HG02610 (cell line): ENCODE measurements at regions not wholly inside any gene's neighbourhood (a gene's known extent, or its start where the extent isn't known, plus 50 kb on each side); places are given as distances from the start of the nearest gene placed in this dataset.
"Not testable (repeated sequence)": the region's sequence is repeated elsewhere in the genome, so short reads cannot be mapped to it uniquely, and the experiment has no call there.

Experiments used
- ATAC-seq: cut with Tn5 transposase; IDR thresholded peaks from one replicate; pipeline ENCODE4 v1.9.1; 2021; ENCODE audit warnings: mild to moderate bottlenecking, moderate library complexity; ENCODE audit not compliant: unreplicated experiment

DNA sequence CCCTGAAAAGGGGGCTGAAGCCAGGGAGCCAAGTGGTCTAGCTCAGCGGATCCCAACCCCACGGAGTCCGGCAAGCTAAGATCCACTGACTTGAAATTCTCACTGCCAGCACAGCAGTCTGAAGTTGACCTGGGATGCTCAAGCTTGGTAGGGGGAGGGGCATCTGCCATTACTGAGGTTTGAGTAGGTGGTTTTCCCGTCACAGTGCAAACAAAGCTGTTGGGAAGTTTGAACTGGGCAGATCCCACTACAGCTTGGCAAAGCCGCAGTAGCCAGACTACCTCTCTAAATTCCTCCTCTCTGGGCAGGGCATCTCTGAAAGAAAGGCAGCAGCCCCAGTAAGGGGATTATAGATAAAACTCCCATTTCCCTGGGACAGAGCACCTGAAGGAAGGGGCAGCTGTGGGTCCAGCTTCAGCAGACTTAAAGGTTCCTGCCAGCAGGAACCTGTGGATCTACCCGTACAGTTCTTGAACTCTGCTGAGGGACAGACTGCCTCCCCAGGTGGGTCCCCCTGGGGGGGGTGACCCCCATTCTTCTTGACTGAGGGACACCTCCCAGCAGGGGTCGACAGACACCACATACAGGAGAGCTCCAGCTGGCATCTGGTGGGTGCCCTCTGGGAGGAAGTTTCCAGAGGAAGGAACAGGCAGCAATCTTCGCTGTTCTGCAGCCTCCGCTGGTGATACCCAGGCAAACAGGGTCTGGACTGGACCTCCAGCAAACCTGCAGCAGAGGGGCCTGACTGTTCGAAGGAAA lies 156.4 kb upstream of the ETV3 start:
- ATAC-seq, result not testable (repeated sequence)

DNA sequence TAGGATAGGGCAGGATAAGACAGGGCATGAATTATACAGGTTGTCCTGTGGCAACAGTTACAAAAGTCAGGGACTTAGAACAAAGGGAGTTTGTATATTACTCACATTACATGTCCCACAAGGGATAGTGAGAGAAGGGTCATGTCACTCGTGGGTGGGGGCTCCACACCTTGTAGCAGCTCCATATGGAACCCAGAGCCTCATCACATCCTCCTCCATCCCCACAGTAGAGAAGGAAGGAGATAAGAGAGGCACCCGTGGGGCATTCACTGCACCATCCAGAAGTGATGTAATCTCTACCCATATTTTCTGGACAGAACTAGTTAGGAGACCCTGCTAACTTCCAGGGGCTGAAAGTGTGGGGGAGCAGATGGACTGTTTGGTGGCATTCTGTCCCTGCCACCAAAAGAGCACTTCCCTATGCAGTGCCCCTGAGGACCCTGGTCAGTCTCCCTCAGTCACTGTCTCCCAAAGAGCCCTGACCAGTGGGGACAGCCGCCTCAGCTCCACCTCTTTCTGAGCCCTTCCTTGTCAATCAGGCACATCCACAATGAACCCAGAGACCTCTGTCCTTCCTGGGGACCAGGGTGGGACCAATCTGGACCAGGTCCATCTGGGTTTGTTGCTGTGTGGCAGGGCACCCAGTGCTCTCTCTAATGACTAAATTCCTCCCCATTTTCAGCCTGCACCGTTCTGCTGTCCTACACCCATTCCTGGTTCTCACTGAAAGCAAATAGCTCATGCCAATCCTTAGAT lies 154.8 kb upstream of the ETV3 start:
- ATAC-seq, result no peak

DNA sequence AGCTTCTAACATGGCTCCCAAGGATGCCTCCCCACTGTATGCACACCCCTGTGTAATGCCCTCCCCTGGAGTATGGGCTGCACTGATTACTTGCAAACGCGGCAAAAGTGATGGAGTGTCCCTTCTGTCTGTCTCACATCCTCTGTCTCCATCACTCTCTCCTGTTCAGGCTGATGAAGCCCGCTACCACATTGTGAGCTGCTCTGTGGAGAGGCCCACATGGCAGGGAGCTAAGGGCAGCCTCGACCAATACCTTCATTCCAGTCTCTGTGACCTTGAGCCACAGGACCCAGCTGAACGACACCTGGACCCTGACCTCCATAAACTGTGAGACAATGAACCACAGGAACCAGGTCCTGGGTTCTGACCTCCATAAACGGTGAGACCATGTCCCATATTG lies 154.1 kb upstream of the ETV3 start:
- ATAC-seq, result no peak

DNA sequence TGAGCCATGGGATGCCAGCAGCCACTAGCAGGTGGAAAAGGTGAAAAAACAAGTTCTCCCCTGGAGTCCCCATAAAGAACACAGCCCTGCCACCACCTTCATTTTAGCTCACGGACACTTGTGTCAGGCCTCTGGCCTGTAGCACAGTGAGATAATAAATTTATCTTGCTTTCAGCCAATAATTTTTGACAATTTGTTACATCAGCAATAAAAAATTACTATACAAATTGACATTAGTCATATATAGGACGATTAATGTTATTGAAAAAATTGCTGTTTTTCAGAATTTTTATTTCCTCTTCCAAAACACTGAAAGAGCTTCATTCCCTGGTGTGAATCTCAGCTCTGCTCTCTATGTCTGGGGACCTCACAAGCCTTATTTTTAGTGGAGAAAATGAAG lies 152.9 kb upstream of the ETV3 start:
- no peak for ATAC-seq

DNA sequence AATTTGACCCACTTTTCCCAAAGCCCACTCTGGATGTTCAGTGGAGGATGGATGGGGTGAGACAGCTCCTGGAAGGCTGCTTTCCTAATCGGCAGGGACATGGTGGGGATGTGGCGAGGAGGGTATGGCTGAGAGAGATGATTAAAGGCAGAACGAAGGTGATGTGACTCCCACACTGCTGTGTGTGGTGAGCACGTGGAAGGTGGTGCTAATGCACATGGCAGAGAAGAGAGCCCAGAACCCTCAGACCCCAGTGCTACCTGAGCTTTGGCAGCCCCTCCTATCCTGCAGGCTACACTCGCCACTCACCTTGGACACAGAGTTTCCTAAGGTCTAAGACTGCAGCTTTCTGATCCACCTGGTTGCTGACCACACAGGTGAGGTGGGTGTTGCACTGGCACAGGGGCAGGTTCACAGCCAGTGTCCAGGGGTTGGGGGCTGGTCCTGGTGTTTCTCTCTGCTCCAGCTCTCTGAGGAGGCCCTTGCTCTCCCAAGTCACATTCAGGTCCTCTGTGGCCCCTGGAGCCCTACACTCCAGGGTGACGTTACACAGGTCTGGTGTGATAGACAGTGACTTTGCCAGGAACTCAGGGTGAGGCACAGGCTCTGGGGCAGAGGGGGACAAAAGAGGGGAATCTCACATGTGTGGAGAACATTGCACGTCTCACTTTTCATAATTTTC lies 151.4 kb upstream of the ETV3 start:
- no peak for ATAC-seq

DNA sequence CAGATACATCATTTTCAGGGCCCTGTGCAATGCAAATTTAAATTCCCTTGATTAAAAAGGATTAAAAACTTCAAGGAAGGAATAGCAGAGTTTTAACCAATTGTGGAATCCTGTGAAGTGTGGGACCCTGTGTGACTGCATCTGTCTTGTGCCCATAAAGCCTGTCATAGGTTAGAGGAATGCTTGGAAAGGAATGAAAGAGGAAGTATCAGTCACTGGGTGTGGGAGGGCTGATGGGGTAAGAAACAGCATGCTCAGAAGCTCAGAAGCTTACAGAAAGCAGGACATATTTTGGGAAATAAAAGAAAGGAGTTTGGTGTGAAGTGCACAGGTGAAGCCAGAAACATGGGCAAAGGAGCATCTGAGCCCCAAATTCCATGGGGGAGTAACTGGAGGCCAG lies 150.8 kb upstream of the ETV3 start:
- ATAC-seq, result no peak

DNA sequence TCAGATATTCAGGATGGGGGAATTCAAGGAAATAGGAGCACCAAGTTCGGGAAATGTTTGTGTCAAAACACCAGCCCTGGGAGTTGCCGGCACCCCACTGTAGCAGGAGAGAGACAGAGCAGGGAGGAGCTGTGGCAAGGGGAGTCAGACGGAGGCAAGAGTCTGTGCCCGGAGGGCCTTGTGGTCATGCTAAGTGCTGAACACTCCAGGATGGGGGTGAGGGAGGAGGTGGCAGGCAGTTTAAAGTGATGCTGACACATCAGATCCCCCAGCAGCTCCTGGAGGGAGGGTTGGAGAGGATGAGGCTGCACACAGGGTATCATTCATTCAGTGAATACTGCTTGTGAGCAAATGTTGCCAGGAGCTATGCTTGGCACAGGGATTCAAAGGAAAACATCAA lies 150.3 kb upstream of the ETV3 start:
- no peak for ATAC-seq

DNA sequence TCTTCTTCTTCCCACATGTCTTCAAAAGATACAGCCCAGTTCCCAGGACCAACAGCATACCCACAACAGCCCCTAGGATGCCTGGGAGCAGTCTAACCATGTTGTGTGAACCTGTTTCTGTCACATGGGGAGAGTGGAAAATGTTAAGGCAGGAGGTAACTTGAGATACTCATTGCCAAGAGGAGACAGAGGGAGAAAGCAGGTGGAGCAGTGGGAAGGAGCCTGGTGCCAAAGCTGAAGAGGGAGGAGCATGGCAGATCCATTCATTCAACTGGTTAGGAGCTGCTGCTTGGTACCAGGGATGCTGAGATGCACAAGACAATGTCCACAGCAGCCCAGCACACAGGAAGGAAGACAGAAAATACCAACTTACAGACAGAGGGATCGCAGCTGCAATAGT lies 149.8 kb upstream of the ETV3 start:
- no peak for ATAC-seq

DNA sequence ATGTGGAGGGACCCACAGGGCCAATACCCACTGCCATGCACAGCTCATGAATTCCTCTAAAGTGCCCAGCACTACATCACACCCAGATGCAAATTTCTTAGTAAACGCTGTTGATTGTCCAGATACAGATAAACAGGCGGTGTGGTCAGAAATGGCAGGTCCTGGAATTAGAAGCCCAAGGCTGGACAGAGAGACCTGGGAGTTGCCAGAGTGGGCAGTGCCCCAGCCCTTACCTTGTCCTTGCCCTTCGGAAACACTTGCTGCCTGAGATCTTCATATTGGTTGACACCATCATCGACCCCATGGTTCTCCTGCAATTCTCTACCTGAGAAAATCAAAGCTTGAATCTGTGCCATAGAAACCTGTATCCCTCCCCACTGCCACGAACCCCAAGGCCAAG lies 149.3 kb upstream of the ETV3 start:
- no peak for ATAC-seq

DNA sequence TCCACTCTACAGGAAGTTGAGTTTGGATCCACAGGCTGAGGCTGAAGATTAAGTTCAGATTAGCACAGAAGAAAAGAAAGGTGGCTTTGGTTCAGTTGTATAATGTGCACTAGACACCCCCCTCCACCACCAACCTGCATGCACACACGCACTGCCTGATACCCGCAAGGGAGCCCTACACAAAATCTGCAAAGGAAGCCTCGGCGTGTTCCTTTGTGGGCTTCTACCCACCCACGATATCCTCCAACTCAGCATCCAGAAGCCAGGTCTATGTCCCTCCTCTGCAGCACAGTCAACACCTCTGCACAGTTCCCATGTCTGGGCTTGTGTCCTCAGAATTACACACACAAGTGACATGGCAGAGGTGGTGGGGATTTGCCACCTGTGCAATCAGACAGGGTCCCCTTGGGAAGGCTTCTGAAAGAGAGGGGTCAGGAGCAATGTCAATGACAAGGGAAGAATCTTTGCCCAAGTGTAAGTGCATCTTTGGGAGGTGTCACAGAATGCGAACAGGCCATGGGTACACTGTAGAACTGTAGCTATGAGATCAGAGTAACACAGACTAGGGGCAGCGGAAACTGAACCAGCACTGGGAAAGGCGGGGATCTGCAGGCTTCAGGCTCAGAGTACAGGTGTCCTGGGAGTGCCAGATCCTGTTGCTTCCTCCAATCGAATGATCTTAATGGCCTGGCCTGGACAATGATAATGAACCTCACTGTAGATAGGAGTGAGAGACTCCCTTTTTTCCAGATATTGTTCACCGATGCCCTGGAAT lies 148.6 kb upstream of the ETV3 start:
- ATAC-seq, result no peak

DNA sequence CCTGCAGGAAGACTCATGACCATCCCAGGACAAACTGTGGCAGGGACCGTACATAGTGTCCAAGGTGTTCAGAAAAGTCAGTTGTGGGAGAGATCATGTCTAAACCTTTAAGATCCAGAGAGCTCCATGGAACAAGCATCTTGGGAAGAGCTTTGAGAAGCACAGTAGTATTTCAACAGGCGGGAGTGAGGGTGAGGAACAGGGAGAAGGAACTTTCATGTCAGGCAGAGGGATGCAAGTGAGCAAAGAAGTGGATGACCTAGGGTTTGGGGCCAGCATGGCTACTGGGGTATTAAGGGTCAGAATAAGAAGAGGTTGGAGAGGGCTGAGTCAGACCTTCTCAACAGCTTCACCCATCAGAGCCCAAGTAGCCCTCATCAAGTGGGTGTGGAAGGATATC lies 147.9 kb upstream of the ETV3 start:
- no peak for ATAC-seq

DNA sequence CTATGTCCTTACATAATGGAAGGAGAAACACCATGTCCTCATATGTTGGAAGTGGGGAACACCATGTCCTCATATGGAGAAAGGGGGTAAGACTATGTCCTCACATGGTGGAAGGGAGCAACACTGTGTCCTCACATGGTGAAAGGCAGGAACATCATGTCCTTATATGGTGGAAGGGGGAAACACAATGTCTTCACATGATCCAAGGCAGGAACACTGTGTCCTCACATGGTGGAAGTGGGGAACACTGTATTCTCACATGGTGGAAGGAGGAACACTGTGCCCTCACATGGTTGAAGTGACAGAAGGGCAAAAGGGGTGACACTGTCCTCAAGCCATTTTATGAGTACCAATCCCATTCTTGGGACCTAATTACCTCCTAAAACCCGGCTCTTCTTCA lies 146.3 kb upstream of the ETV3 start:
- ATAC-seq, result no peak

DNA sequence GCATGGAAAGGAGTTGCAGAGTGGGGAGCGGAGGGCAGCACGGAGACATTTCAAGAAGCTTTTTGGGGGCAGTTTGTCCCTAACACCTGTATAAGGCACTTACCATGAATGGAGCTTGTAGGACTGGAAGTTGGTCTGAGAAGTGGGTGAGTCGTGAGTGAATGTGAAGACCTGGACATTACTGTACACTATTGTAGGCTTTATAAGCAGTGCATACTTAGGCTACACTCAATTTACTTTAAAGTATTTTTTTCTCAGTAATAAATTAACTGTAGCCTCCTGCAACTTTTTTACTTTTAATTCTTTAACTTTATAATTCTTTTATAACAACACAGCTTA lies 141.6 kb upstream of the ETV3 start:
- ATAC-seq, result no peak

DNA sequence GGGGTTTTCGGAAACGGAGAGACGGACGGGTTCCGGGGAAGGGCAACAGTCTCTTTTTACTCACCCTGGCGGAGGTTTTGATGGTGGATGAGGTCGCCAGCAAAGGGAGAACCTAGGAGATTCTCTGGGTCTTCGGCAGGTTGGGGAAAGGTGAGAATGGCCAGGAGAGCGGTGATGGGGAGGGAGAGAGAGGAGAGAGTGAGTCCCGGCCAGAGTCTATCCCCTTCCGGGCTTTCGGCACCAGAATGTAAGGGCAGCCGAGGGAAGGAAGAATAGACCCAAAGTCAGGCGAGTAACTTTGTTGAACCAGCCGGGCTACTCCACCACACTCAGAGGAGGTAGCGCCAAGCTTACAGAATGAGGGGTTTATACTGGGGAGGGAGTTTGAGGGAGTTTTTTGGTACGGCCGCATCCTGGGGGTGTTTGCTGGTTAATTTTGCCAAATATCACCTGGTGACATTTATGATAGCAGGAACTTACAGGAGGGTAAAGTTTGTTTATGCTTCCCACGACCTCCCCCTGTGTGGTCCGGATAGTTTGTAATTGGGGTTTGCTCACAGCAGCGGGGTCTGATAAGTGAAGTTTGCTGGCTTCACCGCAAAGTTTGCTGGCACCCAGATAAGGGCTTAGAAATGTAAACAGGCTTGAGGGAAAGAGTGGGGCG lies 141.1 kb upstream of the ETV3 start:
- no peak for ATAC-seq

DNA sequence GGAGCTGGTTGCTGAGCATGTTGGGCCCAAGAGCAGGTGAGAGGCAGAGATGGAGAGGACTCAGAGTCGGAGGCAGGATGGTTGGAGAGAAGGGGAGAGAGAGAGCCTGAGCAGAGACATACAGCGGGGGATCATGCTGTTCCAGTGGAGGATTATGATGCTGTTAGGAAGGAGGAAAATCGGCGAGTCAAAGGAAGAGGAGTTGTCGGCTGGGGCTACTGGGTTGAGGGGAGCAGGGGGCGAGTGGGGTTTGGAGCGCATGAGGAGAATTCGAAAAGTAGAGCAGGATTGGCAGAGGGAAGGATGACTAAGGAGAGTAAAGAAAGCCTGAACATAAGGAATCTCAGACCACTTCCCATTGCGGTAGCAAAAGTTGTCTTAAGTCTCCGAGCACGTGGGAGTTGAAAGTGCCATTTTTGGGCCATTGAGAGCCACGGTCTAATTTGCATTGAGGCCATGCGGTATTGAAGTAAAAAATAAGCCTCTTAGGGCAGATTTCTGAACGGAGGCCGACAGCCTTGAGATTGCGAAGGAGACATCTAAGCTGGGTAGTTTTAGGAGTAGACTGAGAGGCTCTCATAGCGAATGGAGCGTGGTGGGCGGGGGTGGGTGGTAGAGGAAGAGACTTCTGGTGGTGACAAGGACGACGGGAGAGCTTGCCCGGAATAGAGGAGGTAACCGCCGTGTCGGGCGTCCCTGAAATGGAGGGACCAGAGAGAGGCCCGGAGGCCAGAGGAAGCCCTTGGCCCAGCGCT lies 140.4 kb upstream of the ETV3 start:
- ATAC-seq, result no peak

DNA sequence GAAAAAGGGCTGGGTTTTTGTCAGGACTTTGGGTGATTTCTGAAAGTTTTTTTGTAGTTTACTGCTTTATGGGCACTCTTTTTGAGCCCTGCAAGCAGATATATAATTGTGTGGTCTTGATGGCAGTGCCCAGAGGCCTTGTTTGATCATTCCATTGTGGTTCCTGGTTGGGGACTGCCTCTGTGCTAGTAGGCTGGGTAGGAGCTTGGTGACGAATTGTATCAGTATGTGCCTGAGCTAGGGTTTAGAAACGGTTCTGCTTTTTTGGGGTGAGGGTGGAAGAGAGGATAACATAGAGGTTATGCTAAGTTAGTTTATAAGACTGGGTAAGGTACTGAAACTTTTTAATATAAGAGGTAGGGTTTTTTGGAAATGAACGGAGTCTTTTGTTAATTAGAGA lies 139.7 kb upstream of the ETV3 start:
- ATAC-seq, result no peak

DNA sequence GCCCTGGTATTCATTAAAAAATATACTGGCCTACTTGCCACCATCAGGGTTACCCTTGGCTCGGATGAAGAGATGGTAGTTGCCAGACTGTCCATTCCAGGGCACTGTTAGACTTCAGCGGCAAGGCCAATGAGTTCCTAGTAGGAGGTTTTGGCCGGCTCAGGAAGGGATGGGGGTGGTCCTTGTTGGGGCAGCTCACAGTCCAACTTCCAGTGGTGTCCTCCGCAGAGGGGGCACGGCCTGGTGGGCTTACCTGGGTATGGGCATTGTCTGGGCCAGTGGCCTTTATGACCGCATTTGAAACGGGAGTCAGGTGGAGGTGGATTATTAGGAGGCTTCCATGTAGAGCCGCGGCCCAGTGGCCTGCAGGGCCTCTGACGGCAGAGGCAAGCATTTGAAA lies 139.1 kb upstream of the ETV3 start:
- no peak for ATAC-seq

DNA sequence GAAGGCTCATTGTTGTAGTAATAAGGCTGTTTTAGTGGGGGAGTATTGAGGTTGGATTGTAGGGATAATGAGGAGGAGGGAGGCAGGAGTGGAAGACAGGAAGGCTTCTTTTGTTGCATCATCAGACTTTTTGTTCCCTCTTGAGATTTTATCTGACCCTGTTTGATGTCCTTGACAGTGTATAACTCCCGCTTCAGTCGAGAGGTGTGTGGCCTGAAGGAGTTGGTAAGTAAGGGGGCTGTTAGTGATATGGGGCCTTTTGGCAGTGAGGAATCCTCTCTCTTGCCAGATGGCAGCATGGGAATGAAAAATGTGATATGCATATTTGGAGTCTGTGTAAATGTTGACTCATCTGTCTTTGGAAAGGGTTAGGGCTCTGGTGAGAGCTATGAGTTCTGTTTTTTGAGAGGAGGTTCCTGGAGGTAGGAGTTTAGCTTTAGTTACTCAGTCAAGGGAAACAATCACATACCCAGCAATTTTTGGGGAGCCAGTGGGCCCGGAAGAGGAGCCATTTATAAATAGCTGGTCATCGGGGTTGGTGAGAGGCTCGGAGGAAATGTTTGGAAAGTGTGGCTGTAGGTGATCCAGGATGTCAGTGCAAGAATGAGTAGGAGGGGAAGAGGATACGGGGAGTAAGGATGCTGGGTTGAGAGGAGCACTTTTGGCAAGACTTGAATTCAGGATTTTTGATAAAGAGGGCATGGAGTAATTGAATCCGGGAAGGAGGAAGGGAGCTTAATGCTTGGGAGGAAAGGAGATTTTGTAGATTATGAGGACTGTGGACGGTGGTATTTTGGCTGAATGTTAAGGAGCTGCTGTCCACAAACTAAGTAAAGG lies 136.7 kb upstream of the ETV3 start:
- ATAC-seq, result no peak
